PC-3 (cell line): ENCODE measurements at regions not wholly inside any gene's neighbourhood (a gene's known extent, or its start where the extent isn't known, plus 50 kb on each side); places are given as distances from the start of the nearest gene placed in this dataset.

Experiments used
- ATAC-seq: fragments of 200-7000 bp; cut with Tn5 transposase; 2 replicates; pipeline ENCODE4 v1.9.1; 2020; ENCODE audit warnings: mild to moderate bottlenecking, moderate library complexity
- BruUV-seq: library from RNA; stranded (reverse); fragments of 400-500 nt; replicated peaks from 2 replicates; lab custom pipeline; 2021; lab: Mats Ljungman, UMichigan
- CTCF ChIA-PET: fragments of 300-600 bp; sonication (Branson Sonifier 250); formaldehyde crosslinking; loops from one replicate; lab custom pipeline; 2022; ENCODE audit warnings: antibody characterized with exemption; lab: Charles Lee
- POLR2A ChIA-PET: fragments of 300-600 bp; sonication (Branson Sonifier 250); formaldehyde crosslinking; loops from one replicate; lab custom pipeline; 2022; ENCODE audit warnings: antibody characterized with exemption; ENCODE audit not compliant: unreplicated experiment; lab: Charles Lee
- DNase-seq: peaks from one replicate; pipeline ENCODE4 v3.0.0-alpha.2; 2015
- H2AFZ ChIP-seq: fragments of 300-600 bp; sonication (generic); 2 replicates; pipeline ENCODE4 v1.6.0; 2016; ENCODE audit warnings: antibody characterized with exemption, low read length
- H3F3A ChIP-seq: fragments of 300-600 bp; sonication (generic); one replicate; pipeline ENCODE4 v1.6.0; 2017; ENCODE audit warnings: antibody characterized with exemption, low read length, control low read depth, mild to moderate bottlenecking; ENCODE audit not compliant: unreplicated experiment
- H3K27ac ChIP-seq: fragments of 300-600 bp; sonication (generic); 2 replicates; pipeline ENCODE4 v1.5.1; 2016; ENCODE audit warnings: mild to moderate bottlenecking, low read length
- H3K27me3 ChIP-seq: fragments of 300-600 bp; sonication (generic); 2 replicates; pipeline ENCODE4 v1.6.1; 2016; ENCODE audit warnings: low read length, mixed read lengths
- H3K36me3 ChIP-seq: fragments of 300-600 bp; sonication (generic); 2 replicates; pipeline ENCODE4 v1.6.1; 2016; ENCODE audit warnings: low read depth, mixed run types, low read length, mixed read lengths
- H3K4me1 ChIP-seq: fragments of 300-600 bp; sonication (generic); 2 replicates; pipeline ENCODE4 v1.5.1; 2016; ENCODE audit warnings: low read length; ENCODE audit not compliant: insufficient read depth
- H3K4me2 ChIP-seq: fragments of 300-600 bp; sonication (generic); 2 replicates; pipeline ENCODE4 v1.6.0; 2016; ENCODE audit warnings: low read length
- H3K4me3 ChIP-seq: fragments of 300-600 bp; sonication (generic); 2 replicates; pipeline ENCODE4 v1.5.1; 2016; ENCODE audit warnings: mild to moderate bottlenecking, low read length, mixed read lengths
- H3K79me2 ChIP-seq: fragments of 300-600 bp; sonication (generic); 2 replicates; pipeline ENCODE4 v1.6.1; 2017; ENCODE audit warnings: low read length, mixed read lengths
- H3K9ac ChIP-seq: fragments of 300-600 bp; sonication (generic); 2 replicates; pipeline ENCODE4 v1.6.0; 2016; ENCODE audit warnings: mild to moderate bottlenecking, low read length
- H3K9me2 ChIP-seq: fragments of 300-600 bp; sonication (generic); replicated peaks from 2 replicates; pipeline ENCODE4 v1.6.1; 2016; ENCODE audit warnings: mixed run types, low read length, mixed read lengths
- H3K9me3 ChIP-seq: fragments of 300-600 bp; sonication (generic); 2 replicates; pipeline ENCODE4 v1.6.1; 2016; ENCODE audit warnings: low read length, mixed read lengths
- H4K20me1 ChIP-seq: fragments of 300-600 bp; sonication (generic); 2 replicates; pipeline ENCODE4 v1.6.1; 2016; ENCODE audit warnings: low read length, mixed read lengths
- CTCF ChIP-seq: fragments of 300-600 bp; sonication (generic); conservative IDR thresholded peaks from 2 replicates; pipeline ENCODE4 v1.5.1; 2017; ENCODE audit warnings: antibody characterized with exemption, low read depth, mild to moderate bottlenecking, low read length
- EZH2 ChIP-seq: fragments of 300-600 bp; sonication (generic); IDR thresholded peaks from one replicate; pipeline ENCODE4 v1.6.1; 2017; ENCODE audit warnings: antibody characterized with exemption, mild to moderate bottlenecking, low read length; ENCODE audit not compliant: unreplicated experiment
- EZH2phosphoT487 ChIP-seq: fragments of 300-600 bp; sonication (generic); IDR thresholded peaks from 2 replicates; pipeline ENCODE4 v1.6.1; 2018; ENCODE audit warnings: mild to moderate bottlenecking, antibody characterized with exemption, low read length, borderline replicate concordance
- intact Hi-C: fragments of 100-400 bp; cut with micrococcal nuclease; formaldehyde crosslinking; loops from 2 replicates; pipeline ENCODE4 v1.9.0; 2023

DNA sequence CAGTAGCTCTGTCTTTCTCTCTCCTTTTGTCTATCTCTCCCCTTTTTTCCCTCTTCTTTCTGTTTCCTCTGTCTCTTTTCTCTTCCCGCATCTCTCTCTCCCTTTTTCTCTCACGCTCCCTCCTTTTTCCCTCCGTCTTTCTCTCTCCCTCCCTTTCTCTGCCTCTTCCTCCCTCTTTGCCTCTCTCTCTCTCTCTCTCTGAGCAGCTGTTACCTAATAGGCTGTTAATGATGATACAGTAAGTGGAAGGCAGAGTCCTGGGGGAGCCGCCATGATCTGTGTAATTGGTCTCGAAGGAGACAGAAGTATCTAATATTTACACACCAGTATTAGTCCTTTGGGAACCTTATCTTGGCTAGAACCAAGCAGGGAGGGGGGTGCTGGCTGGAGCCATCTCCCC lies 136.1 kb upstream of the CIBAR2 start:
- BruUV-seq: no TSS peak
- H3K79me2 ChIP-seq: no peaks in the 10 kb centered on the region
- POLR2A ChIA-PET: no interaction called here
- no peaks in the 10 kb centered on the region for H4K20me1 ChIP-seq
- H3K36me3 ChIP-seq: no peaks in the 10 kb centered on the region; the same call in 1 of the 2 replicates
- no peak overlapping the region for H3K4me2 ChIP-seq
- ATAC-seq (no peak), DNase-seq (no peak)
- CTCF ChIA-PET: no interaction called here
- H3K4me1 ChIP-seq: no peaks in the 10 kb centered on the region
- H3K27ac ChIP-seq: no peak overlapping the region
- H2AFZ ChIP-seq: no peak overlapping the region
- H3K9me2 ChIP-seq: no peaks in the 10 kb centered on the region
- intact Hi-C loops: no loop called here
- no peaks in the 10 kb centered on the region for H3F3A ChIP-seq
- no peak overlapping the region for H3K9ac ChIP-seq
- no peak overlapping the region for H3K4me3 ChIP-seq
- no peaks in the 10 kb centered on the region for H3K9me3 ChIP-seq
- no peaks in the 10 kb centered on the region for H3K27me3 ChIP-seq
- TF ChIP-seq EZH2phosphoT487 (no peak), CTCF (no peak), EZH2 (no peak)

DNA sequence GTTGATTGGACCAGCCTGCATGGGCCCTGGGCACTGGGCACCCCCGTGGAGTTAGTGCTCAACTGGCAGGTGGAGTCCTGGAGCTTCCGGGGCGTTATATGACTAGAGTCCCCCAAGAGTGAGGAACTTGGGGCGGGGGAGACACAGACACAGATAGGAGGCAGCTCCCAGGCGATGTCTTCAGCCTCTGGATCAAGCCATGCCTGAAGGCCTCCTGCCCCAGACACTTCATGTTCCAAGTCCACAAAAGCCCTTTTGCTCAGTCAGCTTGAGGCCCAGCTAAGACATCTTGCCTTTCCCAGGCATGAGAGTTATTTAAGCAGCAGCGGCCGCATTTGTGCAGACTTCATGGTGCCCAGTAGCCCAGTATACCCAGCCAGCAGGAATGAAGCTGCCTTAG lies 136.6 kb upstream of the CIBAR2 start:
- Histone ChIP-seq H4K20me1 (no peaks in the 10 kb centered on the region), H3F3A (no peaks in the 10 kb centered on the region), H3K4me3 (no peak overlapping the region), H3K79me2 (no peaks in the 10 kb centered on the region), H2AFZ (no peak overlapping the region), H3K9me3 (no peaks in the 10 kb centered on the region), H3K9ac (no peak overlapping the region), H3K27ac (no peak overlapping the region), H3K27me3 (no peaks in the 10 kb centered on the region), H3K9me2 (no peaks in the 10 kb centered on the region), H3K4me2 (no peak overlapping the region), H3K4me1 (no peaks in the 10 kb centered on the region), H3K36me3 (no peaks in the 10 kb centered on the region; the same call in 1 of the 2 replicates)
- no peak for ATAC-seq
- POLR2A ChIA-PET: no interaction called here
- intact Hi-C loops: no loop called here
- TF ChIP-seq EZH2phosphoT487: no peak
- TF ChIP-seq CTCF: no peak
- no peak for TF ChIP-seq EZH2
- DNase-seq: no peak
- BruUV-seq: no TSS peak
- CTCF ChIA-PET: interaction anchor here (0.6 kb wide), 1 partner anchor 154 kb away, joined by 3 read pairs; no protein-coding TSS in a partner anchor

GRCh38 chr16:85249418-85250146 lies 137.3 kb upstream of the CIBAR2 start:
- no peaks in the 10 kb centered on the region for H3K79me2 ChIP-seq
- H4K20me1 ChIP-seq: no peaks in the 10 kb centered on the region
- intact Hi-C loops: no loop called here
- no peaks in the 10 kb centered on the region; the same call in 1 of the 2 replicates for H3K36me3 ChIP-seq
- ATAC-seq: no peak
- H2AFZ ChIP-seq: no peak overlapping the region
- no peak overlapping the region for H3K27ac ChIP-seq
- no peaks in the 10 kb centered on the region for H3F3A ChIP-seq
- no peaks in the 10 kb centered on the region for H3K4me1 ChIP-seq
- no peaks in the 10 kb centered on the region for H3K9me2 ChIP-seq
- no peak for DNase-seq
- no peak overlapping the region for H3K4me3 ChIP-seq
- H3K9me3 ChIP-seq: no peaks in the 10 kb centered on the region
- H3K4me2 ChIP-seq: no peak overlapping the region
- BruUV-seq: no TSS peak
- no peak for TF ChIP-seq EZH2
- TF ChIP-seq CTCF: no peak
- TF ChIP-seq EZH2phosphoT487: no peak
- H3K9ac ChIP-seq: no peak overlapping the region
- POLR2A ChIA-PET: no interaction called here
- CTCF ChIA-PET: interaction anchor here (0.6 kb wide), 1 partner anchor 155 kb away, joined by 3 read pairs; no protein-coding TSS in a partner anchor
- H3K27me3 ChIP-seq: no peaks in the 10 kb centered on the region
